Naive thymus-derived CD4-positive, alpha-beta T cell (primary cell): ENCODE measurements at regions not wholly inside any gene's neighbourhood (a gene's known extent, or its start where the extent isn't known, plus 50 kb on each side); places are given as distances from the start of the nearest gene placed in this dataset.

Experiments used
- ATAC-seq: fragments of 150-1000 bp; cut with Tn5 transposase; 2 replicates; pipeline ENCODE4 v1.10.0; 2021; ENCODE audit warnings: mild to moderate bottlenecking, moderate library complexity
- CTCF ChIA-PET: fragments of 350-600 bp; sonication (Branson Sonifier 250); formaldehyde crosslinking; loops from one replicate; lab custom pipeline; 2021; ENCODE audit warnings: antibody characterized with exemption; lab: Charles Lee
- POLR2A ChIA-PET: fragments of 350-600 bp; sonication (Branson Sonifier 250); formaldehyde crosslinking; loops from one replicate; lab custom pipeline; 2021; ENCODE audit warnings: antibody characterized with exemption, inconsistent platforms; lab: Charles Lee
- DNase-seq, 9 donors: peaks; one replicate each; pipeline versions ENCODE4 v3.0.0 to v3.0.0-alpha.2; 2020 to 2022; ENCODE audit warnings: mixed read lengths in 1 of 9
- H3K27ac ChIP-seq: one replicate; pipeline ENCODE4 v1.7.0; 2013; ENCODE audit warnings: mild to moderate bottlenecking, low read depth, low read length, moderate library complexity
- H3K27me3 ChIP-seq, 2 donors: one replicate each; pipeline ENCODE4 v1.7.0; 2013; ENCODE audit warnings: low read length in 2 of 2, mild to moderate bottlenecking in 2 of 2, moderate library complexity in 2 of 2; ENCODE audit not compliant: control insufficient read depth in 2 of 2, insufficient read depth in 2 of 2
- H3K36me3 ChIP-seq, 3 experiments: 1 replicate in 2 of 3; 2 replicates in 1 of 3; pipeline ENCODE4 v1.7.0; 2013; ENCODE audit warnings: low read length in 3 of 3, mild to moderate bottlenecking in 3 of 3, moderate library complexity in 1 of 3; ENCODE audit not compliant: insufficient read depth in 3 of 3, control insufficient read depth in 2 of 3
- H3K4me1 ChIP-seq, 2 donors: one replicate each; pipeline ENCODE4 v1.7.0; 2013; ENCODE audit warnings: low read length in 2 of 2, mild to moderate bottlenecking in 2 of 2, moderate library complexity in 1 of 2; ENCODE audit not compliant: control insufficient read depth in 2 of 2, insufficient read depth in 2 of 2
- H3K4me3 ChIP-seq: 2 replicates; pipeline ENCODE4 v1.7.0; 2013; ENCODE audit warnings: mild to moderate bottlenecking, low read length
- H3K9me3 ChIP-seq, 3 experiments: 1 replicate in 2 of 3; 2 replicates in 1 of 3; pipeline ENCODE4 v1.7.0; 2013; ENCODE audit warnings: low read length in 3 of 3; ENCODE audit not compliant: control insufficient read depth in 2 of 3
- H3K27ac Mint-ChIP-seq, 9 donors: one replicate each; pipeline ENCODE4 v1.8.0; 2020 to 2022; ENCODE audit warnings: mixed read lengths in 9 of 9, mild to moderate bottlenecking in 8 of 9, moderate library complexity in 5 of 9, inconsistent platforms in 2 of 9
- H3K27me3 Mint-ChIP-seq, 5 donors: one replicate each; pipeline ENCODE4 v1.8.0; 2021 to 2022; ENCODE audit warnings: mixed read lengths in 5 of 5, mild to moderate bottlenecking in 1 of 5
- H3K36me3 Mint-ChIP-seq, 5 donors: one replicate each; pipeline ENCODE4 v1.8.0; 2020 to 2022; ENCODE audit warnings: mixed read lengths in 5 of 5, mild to moderate bottlenecking in 3 of 5, inconsistent platforms in 1 of 5
- H3K4me1 Mint-ChIP-seq, 7 donors: one replicate each; pipeline ENCODE4 v1.8.0; 2020 to 2022; ENCODE audit warnings: mixed read lengths in 7 of 7, mild to moderate bottlenecking in 3 of 7, inconsistent platforms in 1 of 7
- H3K4me3 Mint-ChIP-seq, 10 donors: one replicate each; pipeline ENCODE4 v1.8.0; 2020 to 2022; ENCODE audit warnings: mild to moderate bottlenecking in 10 of 10, mixed read lengths in 10 of 10, moderate library complexity in 6 of 10, inconsistent platforms in 2 of 10
- H3K9me3 Mint-ChIP-seq, 11 donors: one replicate each; pipeline ENCODE4 v1.8.0; 2020 to 2022; ENCODE audit warnings: mixed read lengths in 11 of 11, mild to moderate bottlenecking in 4 of 11, inconsistent platforms in 1 of 11, moderate library complexity in 1 of 11
- intact Hi-C, 2 donors: fragments of 100-400 bp; cut with micrococcal nuclease; formaldehyde crosslinking; loops; one replicate each; pipeline ENCODE4 v1.15.1; 2023

- POLR2A ChIA-PET = no interaction called here
- Histone ChIP-seq H3K4me3 (no peak overlapping the region), H3K27me3 (no peaks in the 10 kb centered on the region), H3K27ac (no peak overlapping the region), H3K4me1 (no peaks in the 10 kb centered on the region), H3K36me3 (no peaks in the 10 kb centered on the region), H3K9me3 (no peaks in the 10 kb centered on the region)
- no peak for ATAC-seq
- Mint-ChIP-seq H3K4me1 (no peaks in the 10 kb centered on the region), H3K9me3 (peaks cover 2 to 36% (median 7%) of the 10 kb centered on the region in 11 donors), H3K36me3 (no peaks in the 10 kb centered on the region), H3K27me3 (no peaks in the 10 kb centered on the region), H3K27ac (no peak overlapping the region), H3K4me3 (no peak overlapping the region)
- CTCF ChIA-PET = no interaction called here
- intact Hi-C loops = no loop called here
- no peak for DNase-seq
Observed at GRCh38 chr18:39421276-39421675, 1855.7 kb upstream of the CELF4 start.

- peaks cover 0 to 24% (median 2%) of the 10 kb centered on the region in 11 donors for H3K9me3 Mint-ChIP-seq
- H3K36me3 ChIP-seq = no peaks in the 10 kb centered on the region
- ChIA-PET CTCF (no interaction called here), POLR2A (no interaction called here)
- no peaks in the 10 kb centered on the region for H3K27me3 ChIP-seq
- no peak overlapping the region for H3K4me3 ChIP-seq
- no peaks in the 10 kb centered on the region for H3K36me3 Mint-ChIP-seq
- intact Hi-C loops = no loop called here
- DNase-seq (no peak), ATAC-seq (no peak)
- no peak overlapping the region for H3K27ac ChIP-seq
- H3K27me3 Mint-ChIP-seq = no peaks in the 10 kb centered on the region
- H3K4me1 Mint-ChIP-seq = peaks cover 0 to 2% (median 0%) of the 10 kb centered on the region in 7 donors
- no peak overlapping the region for H3K27ac Mint-ChIP-seq
- H3K9me3 ChIP-seq = no peaks in the 10 kb centered on the region
- H3K4me3 Mint-ChIP-seq = no peak overlapping the region
- H3K4me1 ChIP-seq = no peaks in the 10 kb centered on the region
Observed at GRCh38 chr18:39419315-39419714, 1853.7 kb upstream of the CELF4 start.

DNA sequence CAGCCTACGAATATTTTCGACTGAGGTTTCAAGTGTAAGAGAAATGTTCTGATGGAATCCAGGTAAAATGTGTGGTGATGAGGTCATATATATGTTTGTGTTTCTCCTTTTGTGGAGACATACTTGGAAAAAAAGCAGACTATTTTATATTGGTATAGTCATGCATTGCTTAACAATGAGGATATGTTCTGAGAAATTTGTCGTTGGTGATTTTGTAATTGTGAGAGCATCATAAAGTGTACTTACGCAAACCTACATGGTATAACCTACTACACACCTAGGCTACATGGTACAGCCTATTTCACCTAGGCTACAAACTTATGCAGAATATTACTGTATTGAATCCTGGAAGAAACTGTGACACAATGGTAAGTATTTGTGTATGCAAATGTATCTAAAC, 1849.9 kb upstream of the CELF4 start:
- intact Hi-C loops = no loop called here
- ATAC-seq (no peak), DNase-seq (no peak)
- Histone ChIP-seq H3K4me3 (no peak overlapping the region), H3K9me3 (no peaks in the 10 kb centered on the region), H3K27ac (no peak overlapping the region), H3K36me3 (no peaks in the 10 kb centered on the region), H3K27me3 (no peaks in the 10 kb centered on the region), H3K4me1 (no peaks in the 10 kb centered on the region)
- Mint-ChIP-seq H3K4me3 (no peak overlapping the region), H3K27me3 (no peaks in the 10 kb centered on the region), H3K4me1 (peaks cover 0 to 5% (median 0%) of the 10 kb centered on the region in 7 donors), H3K36me3 (no peaks in the 10 kb centered on the region), H3K9me3 (peaks cover 0 to 15% (median 0%) of the 10 kb centered on the region in 11 donors), H3K27ac (no peak overlapping the region)
- CTCF ChIA-PET = no interaction called here
- POLR2A ChIA-PET = no interaction called here

- Mint-ChIP-seq H3K4me1 (peaks cover 0 to 5% (median 0%) of the 10 kb centered on the region in 7 donors), H3K4me3 (no peak overlapping the region), H3K27me3 (no peaks in the 10 kb centered on the region), H3K36me3 (no peaks in the 10 kb centered on the region), H3K27ac (no peak overlapping the region), H3K9me3 (peaks cover 0 to 15% (median 3%) of the 10 kb centered on the region in 11 donors)
- Histone ChIP-seq H3K9me3 (no peaks in the 10 kb centered on the region), H3K4me3 (no peak overlapping the region), H3K36me3 (no peaks in the 10 kb centered on the region), H3K4me1 (no peaks in the 10 kb centered on the region), H3K27me3 (no peaks in the 10 kb centered on the region), H3K27ac (no peak overlapping the region)
- POLR2A ChIA-PET = no interaction called here
- CTCF ChIA-PET = no interaction called here
- intact Hi-C loops = no loop called here
- ATAC-seq (no peak), DNase-seq (no peak)
Observed at GRCh38 chr18:39414009-39414700, 1848.6 kb upstream of the CELF4 start.

GRCh38 chr18:39406941-39407340, 1841.3 kb upstream of the CELF4 start:
- no peak overlapping the region for H3K27ac Mint-ChIP-seq
- H3K4me3 Mint-ChIP-seq = no peak overlapping the region

GRCh38 chr18:39403121-39403520, 1837.5 kb upstream of the CELF4 start:
- Mint-ChIP-seq H3K36me3 (no peaks in the 10 kb centered on the region), H3K4me1 (no peaks in the 10 kb centered on the region), H3K9me3 (peaks cover 0 to 31% (median 2%) of the 10 kb centered on the region in 11 donors), H3K27ac (no peak overlapping the region), H3K27me3 (no peaks in the 10 kb centered on the region), H3K4me3 (no peak overlapping the region)
- H3K27ac ChIP-seq = no peak overlapping the region
- no peaks in the 10 kb centered on the region for H3K36me3 ChIP-seq
- intact Hi-C loops = no loop called here
- ATAC-seq = no peak
- no peak overlapping the region for H3K4me3 ChIP-seq
- H3K9me3 ChIP-seq = no peaks in the 10 kb centered on the region
- H3K27me3 ChIP-seq = no peaks in the 10 kb centered on the region
- ChIA-PET POLR2A (no interaction called here), CTCF (no interaction called here)
- no peak for DNase-seq
- H3K4me1 ChIP-seq = no peaks in the 10 kb centered on the region

More at GRCh38 chr18:39406941-39407340, 1841.3 kb upstream of the CELF4 start:
- Mint-ChIP-seq H3K27me3 (no peaks in the 10 kb centered on the region), H3K36me3 (no peaks in the 10 kb centered on the region), H3K9me3 (peaks cover 0 to 28% (median 4%) of the 10 kb centered on the region in 11 donors), H3K4me1 (no peaks in the 10 kb centered on the region)
- Histone ChIP-seq H3K36me3 (no peaks in the 10 kb centered on the region), H3K27ac (no peak overlapping the region), H3K9me3 (no peaks in the 10 kb centered on the region), H3K4me3 (no peak overlapping the region), H3K27me3 (no peaks in the 10 kb centered on the region), H3K4me1 (no peaks in the 10 kb centered on the region)
- intact Hi-C loops = no loop called here
- CTCF ChIA-PET = no interaction called here
- ATAC-seq = no peak
- POLR2A ChIA-PET = no interaction called here
- DNase-seq = no peak

- DNase-seq = no peak
- ChIA-PET POLR2A (no interaction called here), CTCF (no interaction called here)
- intact Hi-C loops = no loop called here
- H3K4me3 ChIP-seq = no peak overlapping the region
- no peaks in the 10 kb centered on the region for H3K4me1 Mint-ChIP-seq
- no peaks in the 10 kb centered on the region for H3K27me3 Mint-ChIP-seq
- H3K27me3 ChIP-seq = no peaks in the 10 kb centered on the region
- peaks cover 0 to 24% (median 5%) of the 10 kb centered on the region in 11 donors for H3K9me3 Mint-ChIP-seq
- H3K27ac ChIP-seq = no peak overlapping the region
- H3K4me1 ChIP-seq = no peaks in the 10 kb centered on the region
- no peaks in the 10 kb centered on the region for H3K9me3 ChIP-seq
- H3K4me3 Mint-ChIP-seq = no peak overlapping the region
- H3K36me3 Mint-ChIP-seq = no peaks in the 10 kb centered on the region
- no peaks in the 10 kb centered on the region for H3K36me3 ChIP-seq
- ATAC-seq = no peak
- no peak overlapping the region for H3K27ac Mint-ChIP-seq
Observed at GRCh38 chr18:39399662-39400061, 1834.1 kb upstream of the CELF4 start.
